GM12878 (cell line): ENCODE measurements at regions not wholly inside any gene's neighbourhood (a gene's known extent, or its start where the extent isn't known, plus 50 kb on each side); places are given as distances from the start of the nearest gene placed in this dataset.

ENCODE experiments used
- BMI1 ChIP-seq: fragments of 450-650 bp; IDR thresholded peaks from 2 replicates; pipeline ENCODE4 v1.6.1; 2016; ENCODE audit warnings: mild to moderate bottlenecking, moderate library complexity, borderline replicate concordance
- FOS ChIP-seq: IDR thresholded peaks from 3 replicates; pipeline ENCODE4 v1.6.1; 2011; ENCODE audit warnings: borderline replicate concordance; ENCODE audit not compliant: insufficient read length; ENCODE audit errors: extremely low read depth
- FOXM1 ChIP-seq: IDR thresholded peaks from 2 replicates; pipeline ENCODE4 v1.6.1; 2012; ENCODE audit warnings: low read depth, mild to moderate bottlenecking, inconsistent platforms, low read length, moderate library complexity
- RAD21 ChIP-seq: IDR thresholded peaks from 2 replicates; pipeline ENCODE4 v1.6.1; 2011; ENCODE audit warnings: mild to moderate bottlenecking, low read depth, low read length, moderate library complexity; ENCODE audit not compliant: insufficient read depth
- SMC3 ChIP-seq: IDR thresholded peaks from 2 replicates; pipeline ENCODE4 v1.6.1; 2011; ENCODE audit warnings: low read length, improper control_type of control experiment, borderline replicate concordance

GRCh38 chr2:181177376-181177775, 197.0 kb downstream of the UBE2E3 start:
- TF ChIP-seq SMC3: no peak
- TF ChIP-seq FOS: no peak
- TF ChIP-seq FOXM1: no peak
- no peak for TF ChIP-seq BMI1
- TF ChIP-seq RAD21: no peak
